SW 1271 (cell line): ENCODE measurements at regions not wholly inside any gene's neighbourhood (a gene's known extent, or its start where the extent isn't known, plus 50 kb on each side); places are given as distances from the start of the nearest gene placed in this dataset.
A peak's percentile ranks its signal among the peaks of the same experiment; 100 is the strongest.

ENCODE experiments used
- DNase-seq, 2 experiments: peaks; one replicate each; lab custom pipeline; 2025; lab: John Stamatoyannopoulos, UW

GRCh38 chr2:145654746-145655145 lies 1134.8 kb upstream of the ZEB2 start:
- no peak for DNase-seq

DNA sequence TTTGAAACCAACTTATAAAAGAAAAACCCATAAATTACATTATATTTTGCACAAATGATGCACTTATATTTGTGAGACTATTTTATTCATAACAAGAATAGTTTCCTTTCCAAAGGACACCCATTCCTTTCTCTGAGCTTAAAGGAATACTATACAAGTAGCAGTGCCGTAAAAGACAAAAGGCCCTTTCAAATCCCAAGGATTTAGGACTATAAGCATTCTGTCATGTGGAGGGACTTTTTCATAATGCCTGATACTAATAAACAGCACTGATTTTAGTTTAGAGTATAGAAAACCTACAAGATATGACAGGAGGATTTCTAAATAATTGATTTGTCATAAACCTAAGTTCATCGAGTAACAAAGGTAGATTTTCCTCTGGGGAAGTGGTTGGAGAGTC lies 1134.2 kb upstream of the ZEB2 start:
- no peak for DNase-seq

DNA sequence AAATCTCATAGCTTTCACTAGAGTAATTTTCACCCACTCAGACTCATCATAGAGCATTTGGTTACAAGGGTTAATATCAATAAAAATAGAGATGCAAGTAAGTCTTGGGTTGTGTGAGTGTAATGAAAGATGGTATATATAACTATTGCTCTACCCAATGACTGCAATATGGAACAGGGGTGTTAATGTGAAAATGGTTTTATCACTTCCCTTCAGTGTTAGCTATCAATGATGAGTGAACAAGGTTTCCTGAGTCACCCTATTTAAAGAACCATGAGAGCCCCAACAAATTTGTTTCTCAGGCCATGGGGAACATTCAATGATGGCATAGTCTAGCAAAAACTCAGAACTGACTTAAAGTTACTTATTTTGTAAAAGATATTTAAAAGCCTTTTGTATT lies 1133.6 kb upstream of the ZEB2 start:
- no peak for DNase-seq

- DNase-seq = peak in 1 of 2 experiments; percentile 0
These were observed 1132.9 kb upstream of the ZEB2 start for GRCh38 chr2:145652571-145653545.

- DNase-seq = no peak
These were observed 1132.1 kb upstream of the ZEB2 start for GRCh38 chr2:145652036-145652435.

DNA sequence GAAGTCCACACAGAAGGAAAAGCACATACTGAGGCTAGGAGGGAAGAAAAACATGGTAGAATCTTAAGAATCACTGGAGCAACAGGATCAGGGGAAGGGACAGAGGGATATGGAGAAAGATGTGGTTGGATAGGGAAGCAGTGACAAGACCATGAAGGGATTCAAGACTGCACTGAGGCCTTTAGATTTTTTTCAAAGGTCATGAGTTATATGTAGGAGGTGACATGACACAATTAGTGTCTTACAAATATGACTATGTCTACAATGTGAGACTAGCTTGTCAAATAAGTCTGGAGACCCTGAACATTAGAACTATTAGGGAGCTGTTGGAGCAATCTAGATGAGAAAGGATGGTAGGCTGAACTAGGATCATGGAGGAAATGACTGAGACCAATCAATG lies 1130.3 kb upstream of the ZEB2 start:
- no peak for DNase-seq

DNA sequence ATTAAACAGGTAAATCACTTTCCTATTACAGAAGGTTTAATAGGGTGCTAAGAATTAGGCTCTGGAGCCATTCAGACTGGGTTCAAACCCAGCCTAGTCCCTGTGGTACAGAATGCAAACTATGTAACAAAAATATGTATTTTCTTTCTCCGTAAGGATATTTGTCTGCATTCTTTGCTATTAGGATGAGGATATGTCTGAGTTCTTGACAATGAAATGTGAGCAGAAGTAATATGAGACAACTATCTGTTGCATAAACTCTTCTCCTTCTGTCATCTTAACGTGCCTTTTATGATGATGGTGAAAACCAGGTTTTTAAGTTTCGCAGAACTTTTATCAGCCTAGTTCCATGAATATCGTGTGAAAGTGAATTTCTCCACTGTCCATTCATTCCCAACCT lies 1129.1 kb upstream of the ZEB2 start:
- DNase-seq = no peak

DNA sequence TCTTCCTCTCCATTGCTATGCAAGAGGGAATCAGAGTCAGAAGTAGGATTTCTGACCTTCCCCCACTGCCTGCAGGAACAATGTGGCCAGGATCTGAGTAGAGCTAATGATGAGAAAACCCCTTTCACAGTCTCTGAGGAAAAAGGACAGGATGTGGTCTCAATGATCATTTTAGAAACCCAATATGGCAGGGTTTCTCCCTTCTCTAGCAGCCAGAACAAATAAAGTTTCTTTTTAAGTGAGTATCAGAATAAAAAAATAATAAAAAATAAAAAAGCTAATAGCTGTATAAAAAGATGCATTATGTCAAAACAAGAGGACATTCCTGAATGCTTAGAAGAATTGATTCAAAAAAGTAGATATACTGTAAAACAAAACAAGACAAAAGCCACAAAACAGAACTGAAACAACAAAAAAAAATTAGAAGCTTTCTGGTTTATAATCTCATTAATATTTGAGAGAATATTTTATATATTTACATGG lies 1124.9 kb upstream of the ZEB2 start:
- no peak for DNase-seq

DNA sequence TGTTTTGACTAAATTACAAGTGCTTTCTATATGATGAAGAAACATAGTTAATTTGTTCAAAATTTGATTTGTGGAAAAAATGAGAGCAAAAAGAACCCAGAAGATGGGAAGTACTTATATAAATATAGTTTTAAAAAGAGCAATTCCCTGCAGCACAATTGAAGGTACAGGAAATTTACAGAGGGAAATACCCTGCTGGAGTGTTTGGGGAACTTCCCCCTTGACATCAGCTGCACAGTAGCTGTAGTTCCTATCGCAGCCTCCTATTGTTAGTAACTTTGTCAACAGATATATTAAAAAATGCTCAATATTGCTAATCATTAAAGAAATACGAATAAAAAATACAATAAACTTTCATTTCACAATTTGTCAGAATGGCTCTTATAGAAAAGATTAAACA lies 1118.8 kb upstream of the ZEB2 start:
- DNase-seq = no peak

DNA sequence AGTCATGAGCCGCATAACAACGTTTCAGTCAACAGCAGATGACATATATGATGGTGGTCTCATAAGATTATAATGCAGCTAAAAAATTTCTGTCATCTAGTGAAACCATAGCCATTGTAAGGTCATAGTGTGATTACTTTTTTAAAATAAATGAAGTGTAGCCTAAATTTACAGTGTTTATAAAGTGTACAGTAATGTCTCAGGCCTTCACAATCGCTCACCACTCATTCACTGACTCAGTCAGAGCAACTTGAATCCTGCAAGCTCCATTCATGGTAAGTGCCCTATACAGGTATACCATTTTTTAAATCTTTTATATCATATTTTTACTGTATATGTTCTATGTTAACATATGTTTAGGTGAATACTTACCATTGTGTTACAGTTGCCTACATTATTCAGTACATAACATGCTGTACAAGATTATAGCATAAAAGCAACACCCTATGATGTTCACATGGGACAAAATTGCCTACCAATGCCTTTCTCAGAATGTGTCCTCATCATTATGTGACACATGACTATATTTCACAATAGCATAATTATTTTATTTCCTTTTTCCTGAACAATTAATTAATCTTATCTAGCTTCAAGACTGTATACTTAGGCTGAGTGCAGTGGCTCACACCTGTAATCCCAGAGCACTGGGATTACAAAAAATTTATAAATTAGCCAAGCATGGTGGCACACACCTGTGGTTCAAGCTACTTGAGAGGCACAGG lies 1115.9 kb upstream of the ZEB2 start:
- no peak for DNase-seq

GRCh38 chr2:145631561-145631960 lies 1111.6 kb upstream of the ZEB2 start:
- no peak for DNase-seq

- DNase-seq = no peak
These were observed 1106.4 kb upstream of the ZEB2 start for GRCh38 chr2:145626301-145626700.

DNA sequence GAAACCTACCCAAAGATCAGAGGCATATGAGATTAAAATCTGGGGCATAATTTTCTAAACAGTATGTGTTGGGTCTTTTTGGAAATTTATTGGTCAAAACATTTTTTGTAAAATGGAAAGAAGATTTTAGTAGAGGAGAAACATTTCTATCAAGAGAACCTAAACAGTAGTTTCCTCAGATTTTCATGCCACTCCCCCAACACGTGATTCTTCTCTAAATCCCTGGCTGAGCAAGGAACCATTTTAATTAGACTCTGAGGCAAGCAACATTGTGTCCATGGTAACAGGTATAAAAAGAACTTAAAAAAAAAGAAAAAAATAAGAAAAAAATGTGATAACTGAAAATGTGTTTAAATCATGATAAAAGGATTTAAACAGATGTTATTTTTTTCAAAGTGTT lies 1105.2 kb upstream of the ZEB2 start:
- no peak for DNase-seq

GRCh38 chr2:145623136-145623535 lies 1103.2 kb upstream of the ZEB2 start:
- DNase-seq = no peak

GRCh38 chr2:145622285-145622684 lies 1102.4 kb upstream of the ZEB2 start:
- DNase-seq = no peak

- no peak for DNase-seq
These were observed 1098.0 kb upstream of the ZEB2 start for GRCh38 chr2:145617906-145618305.

DNA sequence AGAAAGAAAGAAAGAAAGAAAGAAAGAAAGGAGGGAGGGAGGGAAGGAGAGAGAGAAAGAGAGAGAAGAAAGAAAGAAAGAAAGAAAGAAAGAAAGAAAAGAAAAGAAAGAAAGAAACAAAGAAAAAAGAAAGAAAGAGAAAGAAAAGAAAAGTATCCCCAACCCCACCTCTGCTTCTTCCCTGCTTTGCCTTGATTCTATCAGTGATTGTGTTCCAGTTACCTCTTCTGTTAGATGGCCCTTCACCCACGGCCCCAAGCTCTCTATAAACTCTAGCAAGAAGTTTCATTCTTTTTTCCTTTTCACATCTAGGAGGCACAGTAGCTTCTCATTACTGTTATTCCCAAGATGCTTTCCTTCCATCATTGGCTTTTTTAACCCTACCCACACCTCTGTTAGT lies 1097.5 kb upstream of the ZEB2 start:
- DNase-seq = no peak

- DNase-seq = no peak
These were observed 1095.7 kb upstream of the ZEB2 start for GRCh38 chr2:145615626-145616025.

- DNase-seq = no peak
These were observed 1090.0 kb upstream of the ZEB2 start for GRCh38 chr2:145609951-145610350.

DNA sequence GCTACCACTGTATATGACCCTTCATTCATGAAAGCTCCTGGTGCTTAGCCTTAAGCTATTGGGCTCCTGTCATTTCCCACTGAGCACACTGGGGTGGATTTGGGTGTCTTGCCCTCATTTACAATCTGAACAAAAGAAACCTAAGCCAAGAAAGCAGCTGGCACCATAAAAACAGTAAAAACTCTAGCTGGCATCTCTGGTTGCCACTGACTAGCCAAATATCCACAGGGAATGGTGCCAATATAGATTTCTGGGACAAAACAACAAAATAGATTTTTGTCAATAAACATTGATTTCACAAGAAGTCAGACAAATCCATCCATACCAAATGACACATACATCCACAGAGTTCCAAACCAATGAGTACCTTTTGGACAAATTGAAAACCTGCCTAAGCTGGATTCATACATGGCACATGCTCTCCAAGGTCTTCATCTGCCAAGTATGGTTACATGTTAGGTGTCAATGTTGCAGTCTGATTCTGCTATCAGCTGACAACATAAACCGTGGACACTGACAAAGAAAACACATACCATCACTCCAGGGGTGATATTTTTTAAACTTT lies 1081.5 kb upstream of the ZEB2 start:
- DNase-seq = no peak

DNA sequence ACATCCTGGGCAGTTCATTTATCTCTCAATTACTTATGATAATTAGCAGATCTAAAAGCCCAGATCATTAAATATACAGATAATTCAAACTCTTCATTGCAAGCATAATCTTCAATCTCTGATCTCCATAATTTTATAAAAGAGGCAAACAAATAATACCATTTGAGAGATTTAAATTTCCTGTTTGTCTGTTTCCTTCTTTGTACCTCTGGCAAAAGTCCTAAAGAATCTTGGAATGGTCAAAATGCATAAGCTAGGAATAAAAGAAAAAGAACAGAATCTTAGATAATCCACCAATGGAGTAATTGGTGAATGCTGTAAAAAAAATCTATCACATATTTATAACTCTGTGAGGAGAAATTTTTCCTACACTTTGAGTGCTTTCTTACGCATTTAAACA lies 1080.9 kb upstream of the ZEB2 start:
- no peak for DNase-seq

- no peak for DNase-seq
These were observed 1079.8 kb upstream of the ZEB2 start for GRCh38 chr2:145599756-145600155.

- no peak for DNase-seq
These were observed 1078.5 kb upstream of the ZEB2 start for GRCh38 chr2:145598434-145598833.
